Chondrocyte (in vitro differentiated cells): ENCODE measurements at regions not wholly inside any gene's neighbourhood (a gene's known extent, or its start where the extent isn't known, plus 50 kb on each side); places are given as distances from the start of the nearest gene placed in this dataset.
A peak's percentile ranks its signal among the peaks of the same experiment; 100 is the strongest.

Experiments used
- DNase-seq: peaks from one replicate; pipeline ENCODE4 v3.0.0; 2021; ENCODE audit warnings: mixed read lengths, low spot score
- H3K27ac Mint-ChIP-seq: one replicate; pipeline ENCODE4 v1.8.0; 2021; ENCODE audit warnings: mild to moderate bottlenecking, moderate library complexity, mixed read lengths; ENCODE audit not compliant: unreplicated experiment
- H3K27me3 Mint-ChIP-seq: 2 replicates; pipeline ENCODE4 v1.8.0; 2021; ENCODE audit warnings: low read depth, mixed read lengths
- H3K36me3 Mint-ChIP-seq: 2 replicates; pipeline ENCODE4 v1.8.0; 2021; ENCODE audit warnings: low read depth, mixed read lengths
- H3K4me1 Mint-ChIP-seq: 2 replicates; pipeline ENCODE4 v1.8.0; 2021; ENCODE audit warnings: low read depth, mild to moderate bottlenecking, mixed read lengths
- H3K4me3 Mint-ChIP-seq: one replicate; pipeline ENCODE4 v1.8.0; 2021; ENCODE audit warnings: mild to moderate bottlenecking, moderate library complexity, mixed read lengths; ENCODE audit not compliant: unreplicated experiment
- H3K9me3 Mint-ChIP-seq: 2 replicates; pipeline ENCODE4 v1.8.0; 2021; ENCODE audit warnings: low read depth, mixed read lengths
- TF ChIP-seq, protein P1 (sequence below): fragments of 200-600 bp; sonication (generic); IDR thresholded peaks from 2 replicates; pipeline ENCODE4 v1.5.0; 2021; ENCODE audit warnings: antibody characterized with exemption, mild to moderate bottlenecking, moderate library complexity

DNA sequence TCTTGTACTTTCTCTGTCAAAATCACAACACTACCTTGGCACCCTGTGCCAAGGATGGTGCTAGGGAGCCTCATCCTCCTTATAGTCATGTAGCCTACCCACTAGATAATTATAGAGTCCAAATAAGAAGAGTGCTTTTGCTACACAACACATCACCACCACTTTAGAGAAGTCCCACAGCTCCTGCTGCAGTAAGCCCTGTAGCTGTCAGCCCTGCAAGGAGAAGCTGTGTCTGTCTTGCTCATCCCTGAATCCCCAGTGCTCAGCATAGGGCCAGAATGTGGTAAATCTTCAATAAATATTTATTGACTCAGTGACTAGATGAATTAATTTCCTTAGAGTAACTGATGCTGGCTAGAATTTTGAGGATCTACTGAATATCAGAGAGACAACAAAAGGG, 190.8 kb downstream of the ZNF621 start:
- TF ChIP-seq, protein P1, sequence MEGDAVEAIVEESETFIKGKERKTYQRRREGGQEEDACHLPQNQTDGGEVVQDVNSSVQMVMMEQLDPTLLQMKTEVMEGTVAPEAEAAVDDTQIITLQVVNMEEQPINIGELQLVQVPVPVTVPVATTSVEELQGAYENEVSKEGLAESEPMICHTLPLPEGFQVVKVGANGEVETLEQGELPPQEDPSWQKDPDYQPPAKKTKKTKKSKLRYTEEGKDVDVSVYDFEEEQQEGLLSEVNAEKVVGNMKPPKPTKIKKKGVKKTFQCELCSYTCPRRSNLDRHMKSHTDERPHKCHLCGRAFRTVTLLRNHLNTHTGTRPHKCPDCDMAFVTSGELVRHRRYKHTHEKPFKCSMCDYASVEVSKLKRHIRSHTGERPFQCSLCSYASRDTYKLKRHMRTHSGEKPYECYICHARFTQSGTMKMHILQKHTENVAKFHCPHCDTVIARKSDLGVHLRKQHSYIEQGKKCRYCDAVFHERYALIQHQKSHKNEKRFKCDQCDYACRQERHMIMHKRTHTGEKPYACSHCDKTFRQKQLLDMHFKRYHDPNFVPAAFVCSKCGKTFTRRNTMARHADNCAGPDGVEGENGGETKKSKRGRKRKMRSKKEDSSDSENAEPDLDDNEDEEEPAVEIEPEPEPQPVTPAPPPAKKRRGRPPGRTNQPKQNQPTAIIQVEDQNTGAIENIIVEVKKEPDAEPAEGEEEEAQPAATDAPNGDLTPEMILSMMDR = no peak
- Mint-ChIP-seq H3K27ac (no peak overlapping the region), H3K27me3 (peaks cover 3% of the 10 kb centered on the region), H3K36me3 (peaks cover 3% of the 10 kb centered on the region), H3K4me3 (no peak overlapping the region), H3K9me3 (no peaks in the 10 kb centered on the region), H3K4me1 (peaks cover 7% of the 10 kb centered on the region)
- no peak for DNase-seq

DNA sequence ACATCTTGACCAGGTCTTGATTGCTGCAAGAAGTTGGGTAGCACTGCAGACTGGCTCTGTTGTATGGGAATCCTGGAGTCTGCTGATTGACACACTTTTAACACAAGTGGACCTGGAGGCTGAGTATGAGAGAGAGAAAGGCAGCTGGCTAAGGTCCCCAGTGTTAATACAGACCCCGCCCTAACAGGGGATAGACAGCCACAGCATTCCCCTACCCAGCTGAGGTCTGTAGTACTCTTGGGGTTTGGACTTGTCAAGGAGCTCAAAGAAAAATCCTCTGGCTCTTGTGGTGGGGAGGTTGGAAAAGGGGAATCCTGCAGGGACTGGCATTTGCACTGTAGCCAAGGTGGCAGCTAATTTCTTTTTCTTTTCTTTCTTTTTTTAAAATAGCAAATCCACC, 192.7 kb downstream of the ZNF621 start:
- Mint-ChIP-seq H3K27me3 (peaks cover 3% of the 10 kb centered on the region), H3K36me3 (peaks cover 3% of the 10 kb centered on the region), H3K4me3 (no peak overlapping the region), H3K9me3 (no peaks in the 10 kb centered on the region), H3K4me1 (peaks cover 7% of the 10 kb centered on the region), H3K27ac (no peak overlapping the region)
- no peak for DNase-seq
- TF ChIP-seq, protein P1 = no peak

DNA sequence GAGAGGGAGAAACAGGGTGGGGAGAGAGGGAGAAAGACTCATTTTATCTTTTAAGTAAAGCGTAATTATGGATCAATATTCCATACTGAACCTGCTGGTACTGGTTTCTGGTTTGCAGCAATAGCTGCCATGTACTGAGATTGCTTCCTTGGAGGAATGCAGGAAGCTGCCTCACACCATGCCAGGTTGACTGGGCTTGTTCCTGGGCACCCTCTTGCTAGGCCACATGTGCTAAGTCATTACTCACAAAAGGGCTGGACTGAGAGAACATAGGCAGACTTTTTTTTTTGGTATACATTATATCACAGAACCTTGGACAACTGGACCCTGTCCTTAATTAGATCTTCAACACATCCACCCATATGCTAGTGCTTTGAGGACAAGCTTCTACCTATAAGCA, 193.4 kb downstream of the ZNF621 start:
- TF ChIP-seq, protein P1 = no peak
- Mint-ChIP-seq H3K9me3 (no peaks in the 10 kb centered on the region), H3K36me3 (peaks cover 3% of the 10 kb centered on the region), H3K4me3 (no peak overlapping the region), H3K4me1 (peaks cover 7% of the 10 kb centered on the region), H3K27ac (no peak overlapping the region), H3K27me3 (peaks cover 3% of the 10 kb centered on the region)
- DNase-seq = no peak

- Mint-ChIP-seq H3K27ac (no peak overlapping the region), H3K4me3 (no peak overlapping the region), H3K4me1 (peaks cover 7% of the 10 kb centered on the region), H3K27me3 (peaks cover 5% of the 10 kb centered on the region), H3K36me3 (peaks cover 3% of the 10 kb centered on the region), H3K9me3 (no peaks in the 10 kb centered on the region)
- no peak for DNase-seq
- TF ChIP-seq, protein P1 = no peak
Measured at GRCh38 chr3:40718681-40719080, 193.9 kb downstream of the ZNF621 start.

GRCh38 chr3:40719660-40720287, 195.0 kb downstream of the ZNF621 start:
- peaks cover 7% of the 10 kb centered on the region for H3K4me1 Mint-ChIP-seq
- no peaks in the 10 kb centered on the region for H3K9me3 Mint-ChIP-seq
- no peak overlapping the region for H3K4me3 Mint-ChIP-seq
- H3K36me3 Mint-ChIP-seq = peaks cover 3% of the 10 kb centered on the region
- peaks cover 8% of the 10 kb centered on the region for H3K27me3 Mint-ChIP-seq
- no peak for DNase-seq
- no peak overlapping the region for H3K27ac Mint-ChIP-seq
- TF ChIP-seq, protein P1 = peak; percentile 36
